GM18505 (cell line): ENCODE measurements at regions not wholly inside any gene's neighbourhood (a gene's known extent, or its start where the extent isn't known, plus 50 kb on each side); places are given as distances from the start of the nearest gene placed in this dataset.
"Not testable (repeated sequence)": the region's sequence is repeated elsewhere in the genome, so short reads cannot be mapped to it uniquely, and the experiment has no call there.

Source experiments
- ATAC-seq: cut with Tn5 transposase; IDR thresholded peaks from one replicate; pipeline ENCODE4 v1.9.1; 2021; ENCODE audit not compliant: unreplicated experiment
- POLR2A ChIP-seq: IDR thresholded peaks from 4 replicates; pipeline ENCODE4 v1.6.1; 2011; ENCODE audit warnings: borderline replicate concordance; ENCODE audit not compliant: insufficient read depth, insufficient read length; ENCODE audit errors: extremely low read depth

GRCh38 chr16:21363550-21364223, 85.6 kb upstream of the CRYM start:
- not testable (repeated sequence) for ATAC-seq

- not testable (repeated sequence) for ATAC-seq
Observed at GRCh38 chr16:21361612-21362227, 83.6 kb upstream of the CRYM start.

DNA sequence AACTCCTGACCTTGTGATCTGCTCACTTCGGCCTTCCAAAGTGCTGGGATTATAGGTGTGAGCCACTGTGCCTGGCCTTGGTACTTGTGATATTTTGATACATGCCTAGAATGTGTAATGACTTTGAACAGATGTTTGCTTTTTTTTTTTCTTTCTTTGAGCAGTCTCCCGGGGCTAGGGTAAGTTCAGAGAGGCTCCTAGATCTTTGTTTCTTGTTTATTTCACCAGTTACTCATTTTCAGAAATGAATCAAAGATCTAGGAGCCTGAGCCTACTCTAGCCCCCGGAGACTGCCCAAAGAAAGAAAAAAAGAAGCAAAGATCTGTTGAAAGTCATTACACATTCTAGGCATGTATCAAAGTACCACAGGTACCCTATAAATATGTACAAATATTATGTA, 83.0 kb upstream of the CRYM start:
- not testable (repeated sequence) for ATAC-seq

- not testable (repeated sequence) for ATAC-seq
Observed at GRCh38 chr16:21359513-21359912, 81.4 kb upstream of the CRYM start.

- peak; percentile 50 for ATAC-seq
Observed at GRCh38 chr16:21358261-21358795, 80.2 kb upstream of the CRYM start.

GRCh38 chr16:21356308-21356707, 78.2 kb upstream of the CRYM start:
- not testable (repeated sequence) for ATAC-seq

GRCh38 chr16:21351433-21351832, 73.3 kb upstream of the CRYM start:
- not testable (repeated sequence) for ATAC-seq

DNA sequence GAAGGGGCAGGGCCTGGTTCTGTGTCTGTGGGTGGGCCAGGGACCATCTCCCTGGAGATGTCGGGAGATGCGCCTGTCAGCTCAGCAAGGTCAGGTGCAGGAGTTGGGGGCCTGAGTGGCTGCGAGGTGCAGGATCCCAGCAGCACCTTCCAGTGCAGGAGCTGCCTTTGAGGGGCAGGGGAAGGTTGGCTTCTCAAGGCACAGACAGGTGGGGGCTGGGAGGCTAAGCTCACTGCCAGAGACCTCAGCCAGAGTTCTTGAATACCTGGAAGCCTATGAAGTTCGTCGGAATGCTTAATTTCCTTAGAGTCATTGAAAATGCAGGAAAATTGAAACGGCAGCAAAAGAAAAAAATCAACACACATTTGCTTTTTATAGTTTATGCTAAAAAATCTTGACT, 72.8 kb upstream of the CRYM start:
- ATAC-seq = not testable (repeated sequence)

GRCh38 chr16:21349336-21349735, 71.2 kb upstream of the CRYM start:
- not testable (repeated sequence) for ATAC-seq

DNA sequence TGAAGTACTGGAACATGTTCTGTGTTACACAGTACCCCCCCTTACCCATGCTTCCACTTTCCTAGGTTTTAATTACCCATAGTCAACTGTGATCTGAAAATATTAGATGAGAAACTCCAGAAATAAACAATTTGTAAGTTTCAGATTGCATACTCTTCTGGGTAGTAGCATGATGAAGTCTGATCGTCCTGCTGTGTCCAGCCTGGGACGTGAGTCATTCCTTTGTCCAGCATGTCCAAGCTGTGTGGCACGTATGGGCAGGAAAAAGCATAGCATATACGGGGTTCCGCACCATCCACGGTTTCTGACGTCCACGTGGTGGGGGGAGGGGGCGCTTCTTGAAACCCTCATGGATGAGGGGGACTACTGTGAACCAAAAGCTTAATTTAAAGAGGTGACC, 70.7 kb upstream of the CRYM start:
- not testable (repeated sequence) for ATAC-seq

GRCh38 chr16:21347538-21347937, 69.4 kb upstream of the CRYM start:
- not testable (repeated sequence) for ATAC-seq

DNA sequence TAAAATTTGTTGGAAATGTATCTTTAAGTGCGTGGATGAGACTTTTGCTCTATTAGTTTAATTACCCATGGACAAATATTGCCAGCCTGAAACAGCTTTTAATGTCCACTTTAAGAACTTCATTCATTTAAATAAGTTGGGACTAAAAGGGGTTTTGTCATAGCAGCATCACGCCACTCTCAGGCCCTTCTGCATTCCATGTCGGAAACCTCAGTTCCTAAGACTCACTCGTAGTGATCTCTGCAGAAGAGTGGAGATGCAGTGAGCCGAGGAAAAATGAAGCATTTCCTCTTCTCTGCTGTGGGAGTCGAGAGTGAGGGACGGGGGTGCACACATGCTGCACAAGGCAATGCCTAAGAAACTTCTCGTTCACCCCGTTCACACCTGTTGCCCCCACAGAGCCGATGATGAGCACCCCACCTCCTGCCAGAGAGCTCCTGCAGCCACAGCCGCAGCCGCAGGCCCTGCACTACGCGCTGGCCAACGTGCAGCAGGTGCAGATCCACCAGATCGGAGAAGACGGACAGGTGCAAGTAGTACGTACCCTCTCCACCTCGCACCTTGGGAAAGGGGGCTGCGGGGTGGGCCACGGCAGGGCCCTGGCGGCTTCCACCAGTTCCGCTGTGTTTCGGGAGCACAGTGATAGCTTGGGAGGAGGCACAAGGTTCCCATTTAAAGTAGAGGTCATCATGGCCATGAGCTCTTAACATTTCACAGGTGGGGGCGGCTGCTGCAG, 68.8 kb upstream of the CRYM start:
- ATAC-seq = not testable (repeated sequence)

- ATAC-seq = not testable (repeated sequence)
Observed at GRCh38 chr16:21344361-21344912, 66.3 kb upstream of the CRYM start.

DNA sequence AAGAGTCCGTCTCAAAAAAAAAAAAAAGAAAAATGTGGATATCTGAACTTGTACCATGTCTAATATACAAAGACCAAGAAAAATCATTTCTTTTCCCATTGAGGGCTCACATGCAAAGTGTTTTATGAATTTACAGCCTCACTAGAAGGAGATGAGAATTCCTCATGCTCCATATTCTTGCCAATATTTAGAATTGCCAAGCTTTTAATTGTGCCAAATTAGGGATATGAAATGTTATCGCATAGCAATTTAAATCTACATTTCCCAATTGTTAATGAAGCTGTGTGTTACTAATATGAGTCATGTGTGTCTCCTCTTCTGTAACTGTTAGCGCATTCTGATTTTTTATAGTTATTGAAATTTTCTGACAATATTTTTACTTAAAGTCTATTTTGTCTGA, 63.0 kb upstream of the CRYM start:
- no peak for TF ChIP-seq POLR2A
- no peak for ATAC-seq

- ATAC-seq = no peak
- no peak for TF ChIP-seq POLR2A
Observed at GRCh38 chr16:21339941-21340340, 61.9 kb upstream of the CRYM start.
